Astrocyte (in vitro differentiated cells and primary cell): ENCODE measurements at regions not wholly inside any gene's neighbourhood (a gene's known extent, or its start where the extent isn't known, plus 50 kb on each side); places are given as distances from the start of the nearest gene placed in this dataset.

Source experiments
- CTCF ChIP-seq: IDR thresholded peaks from 2 replicates; pipeline ENCODE4 v1.5.1; 2011; ENCODE audit warnings: low read depth, mild to moderate bottlenecking, inconsistent platforms, low read length, moderate library complexity; ENCODE audit not compliant: insufficient read depth
- EZH2 ChIP-seq: IDR thresholded peaks from 2 replicates; pipeline ENCODE4 v1.6.1; 2012; ENCODE audit warnings: mild to moderate bottlenecking, low read length, inconsistent platforms; ENCODE audit not compliant: insufficient read depth

DNA sequence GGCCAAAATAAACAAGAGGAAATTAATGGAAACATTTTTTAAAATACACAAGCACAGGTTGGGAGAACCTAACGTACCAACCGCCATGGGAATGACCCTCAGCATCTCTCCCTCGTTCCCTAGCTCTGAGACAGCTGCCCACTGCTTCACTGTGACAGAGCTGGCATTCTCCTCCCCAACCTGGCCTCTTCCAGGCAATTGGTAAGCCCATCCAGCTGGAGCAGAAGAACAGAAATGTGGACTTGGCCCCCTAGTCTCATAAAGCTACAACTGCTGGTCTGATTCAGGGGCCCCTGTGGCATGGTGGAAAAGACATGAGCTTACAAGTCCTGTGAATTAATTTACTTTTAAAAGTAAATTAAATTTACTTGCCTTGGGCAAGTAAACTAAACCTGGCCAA lies 245.1 kb downstream of the PTTG2 start:
- no peak for TF ChIP-seq EZH2
- no peak for TF ChIP-seq CTCF
